RWPE1 (cell line): ENCODE measurements at regions not wholly inside any gene's neighbourhood (a gene's known extent, or its start where the extent isn't known, plus 50 kb on each side); places are given as distances from the start of the nearest gene placed in this dataset.

Source experiments
- CTCF ChIA-PET: fragments of 350-600 bp; sonication (Branson Sonifier 250); formaldehyde crosslinking; extraction: SDS; loops from one replicate; lab custom pipeline; 2021; lab: Yijun Ruan, JAX
- POLR2A ChIA-PET: fragments of 400-600 bp; formaldehyde crosslinking; extraction: SDS; loops from one replicate; lab custom pipeline; 2020; ENCODE audit warnings: antibody characterized with exemption; ENCODE audit not compliant: low non-redundant PET; lab: Yijun Ruan, JAX
- DNase-seq: peaks from one replicate; pipeline ENCODE4 v3.0.0; 2012; ENCODE audit warnings: low spot score
- H3K27ac ChIP-seq: fragments of 450-650 bp; 2 replicates; pipeline ENCODE4 v1.5.1; 2017
- CTCF ChIP-seq: fragments of 450-650 bp; conservative IDR thresholded peaks from 2 replicates; pipeline ENCODE4 v1.5.1; 2017; ENCODE audit warnings: low read depth, mild to moderate bottlenecking

DNA sequence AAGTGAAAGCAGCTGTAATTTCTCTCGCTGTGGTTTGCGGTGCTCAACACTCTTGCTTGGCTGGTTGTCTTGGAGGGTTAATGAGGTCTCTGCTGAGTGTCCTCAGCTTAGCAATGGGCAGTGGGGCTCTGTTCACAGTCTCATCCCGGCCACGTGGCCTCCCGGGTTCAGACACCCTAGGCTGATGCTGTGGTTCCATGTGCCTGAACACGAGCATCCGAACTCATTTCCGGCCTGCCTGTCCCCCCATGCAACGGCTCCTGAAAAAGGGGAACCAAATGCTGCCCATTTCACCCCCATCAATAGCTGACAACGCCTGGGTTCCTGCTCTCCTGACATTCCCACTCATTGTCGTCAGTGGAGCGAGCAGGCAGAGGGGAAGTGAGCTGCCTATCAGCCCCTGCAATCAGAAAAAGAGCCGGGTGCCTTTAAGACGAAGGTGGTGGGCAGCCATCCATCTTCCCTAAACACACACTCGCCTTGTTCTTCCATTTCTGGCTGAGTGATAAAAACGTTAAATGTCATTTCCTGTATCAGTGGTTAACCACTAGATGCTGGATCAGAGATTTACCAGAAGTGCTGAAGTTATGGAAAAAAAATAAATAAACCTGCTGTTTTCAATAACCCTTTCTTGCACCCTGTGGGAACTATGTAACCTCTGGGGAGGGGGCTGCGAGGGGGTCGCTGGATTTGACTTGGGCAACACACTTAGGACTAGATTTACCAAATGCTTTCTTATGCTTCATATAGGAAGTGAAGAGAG, 60.3 kb upstream of the BCL2L14 start:
- DNase-seq = no peak
- CTCF ChIA-PET = no interaction called here

DNA sequence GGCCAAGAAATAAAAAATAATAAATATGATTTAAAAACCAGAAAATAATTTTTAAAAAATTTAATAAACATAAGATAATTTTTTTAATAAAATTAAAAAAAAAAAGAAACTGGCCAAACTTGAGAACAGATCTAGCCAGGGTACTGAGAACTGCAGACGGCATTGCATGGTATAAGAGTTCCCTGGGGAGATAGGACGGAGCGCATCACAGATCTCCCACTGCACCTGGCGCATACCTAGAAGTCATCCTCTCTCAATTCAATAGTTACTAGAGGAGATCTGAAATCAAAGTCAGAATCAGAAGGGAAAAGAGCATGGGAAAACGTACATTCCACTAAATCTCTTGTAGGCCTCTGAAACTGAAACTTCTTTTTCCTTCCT, 58.9 kb upstream of the BCL2L14 start:
- ChIA-PET POLR2A (no interaction called here), CTCF (no interaction called here)
- no peak for TF ChIP-seq CTCF
- H3K27ac ChIP-seq = no peak overlapping the region
- no peak for DNase-seq

More for the DNA sequence above, 60.3 kb upstream of the BCL2L14 start:
- no peak for TF ChIP-seq CTCF
- POLR2A ChIA-PET = interaction anchor here (0.5 kb wide), 1 partner anchor 929 kb away, joined by 3 read pairs; no protein-coding TSS in a partner anchor
- no peak overlapping the region for H3K27ac ChIP-seq

DNA sequence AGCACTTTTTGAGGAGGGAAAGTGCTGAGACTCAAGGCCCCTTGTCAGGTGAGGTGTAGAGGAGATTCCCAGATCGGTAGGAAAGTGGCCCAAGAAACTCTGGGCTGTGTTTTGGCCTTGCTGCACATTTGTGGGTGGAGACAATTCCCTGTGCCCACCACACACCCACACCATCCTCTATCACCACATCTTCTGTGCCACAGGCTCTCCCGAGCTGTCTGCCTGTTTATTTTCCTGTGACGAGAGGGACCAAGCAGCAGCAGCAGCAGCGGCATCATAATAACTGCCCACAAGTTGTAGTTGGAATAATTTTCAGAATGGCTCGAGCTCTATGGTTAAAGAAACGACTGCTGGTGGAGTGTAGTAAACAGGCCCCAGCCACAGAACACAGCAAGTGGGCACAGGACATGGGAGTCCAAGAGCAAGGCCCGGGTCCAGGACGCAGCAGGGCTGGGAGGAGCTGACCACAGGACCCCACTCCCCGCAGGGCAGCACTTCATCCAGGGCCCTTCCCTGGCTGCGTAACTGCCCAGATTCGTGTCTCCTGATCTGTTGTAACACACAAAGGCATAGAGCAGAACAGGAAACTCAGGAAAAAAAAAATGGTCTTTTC, 55.6 kb upstream of the BCL2L14 start:
- ChIA-PET CTCF (no interaction called here), POLR2A (no interaction called here)
- H3K27ac ChIP-seq = no peak overlapping the region
- no peak for DNase-seq
- TF ChIP-seq CTCF = no peak

DNA sequence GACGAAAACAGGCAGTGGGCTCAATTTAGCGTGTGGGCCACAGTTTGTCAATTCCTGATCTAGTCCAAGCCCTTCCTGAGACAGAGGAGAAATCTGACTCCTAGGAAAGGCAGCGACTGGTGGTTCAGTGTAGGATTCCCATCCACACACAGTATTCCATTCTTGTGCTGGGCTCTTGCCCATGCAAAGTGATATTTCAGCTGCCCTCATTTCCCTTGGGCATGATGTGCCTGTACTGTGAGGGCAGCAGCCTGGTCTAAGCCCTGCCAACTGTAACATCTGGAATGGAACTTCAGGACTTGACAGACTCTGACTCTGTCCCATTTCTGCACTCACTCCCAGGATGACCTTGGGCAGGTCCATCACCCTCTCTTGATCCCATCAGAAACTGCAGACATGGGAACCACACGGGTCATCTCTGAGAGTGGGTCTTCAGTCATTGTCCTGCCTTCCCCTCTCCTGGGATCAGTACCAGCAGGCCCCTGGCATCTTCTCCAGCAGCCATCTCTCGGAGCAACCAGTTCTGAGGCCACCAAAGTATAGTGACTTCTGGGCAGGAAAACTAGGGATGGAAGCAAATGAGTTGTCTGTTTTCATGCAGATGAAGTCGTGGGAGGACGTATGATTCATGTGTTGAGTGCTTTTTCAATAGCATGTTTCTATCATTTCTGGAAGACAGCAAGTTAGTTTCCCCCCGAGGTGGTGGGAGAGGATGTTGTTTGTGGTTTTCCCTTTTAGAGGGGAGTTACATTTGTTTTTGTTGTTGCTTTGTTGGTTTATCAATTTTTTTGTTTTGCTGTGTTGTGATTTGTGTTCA, 54.2 kb upstream of the BCL2L14 start:
- ChIA-PET POLR2A (no interaction called here), CTCF (no interaction called here)
- DNase-seq = no peak
- H3K27ac ChIP-seq = no peak overlapping the region
- TF ChIP-seq CTCF = no peak

GRCh38 chr12:12017135-12017581, 53.6 kb upstream of the BCL2L14 start:
- DNase-seq = no peak
- CTCF ChIA-PET = no interaction called here
- no peak for TF ChIP-seq CTCF
- POLR2A ChIA-PET = no interaction called here
- H3K27ac ChIP-seq = no peak overlapping the region

GRCh38 chr12:12017798-12018197, 52.9 kb upstream of the BCL2L14 start:
- TF ChIP-seq CTCF = no peak
- no peak overlapping the region for H3K27ac ChIP-seq
- ChIA-PET CTCF (interaction anchor here (0.6 kb wide), 1 partner anchor 267 kb away, joined by 12 read pairs; no protein-coding TSS in a partner anchor), POLR2A (no interaction called here)
- no peak for DNase-seq
